ENCODE measurements at regions not wholly inside any gene's neighbourhood (a gene's known extent, or its start where the extent isn't known, plus 50 kb on each side); places are given as distances from the start of the nearest gene placed in this dataset.

DNA sequence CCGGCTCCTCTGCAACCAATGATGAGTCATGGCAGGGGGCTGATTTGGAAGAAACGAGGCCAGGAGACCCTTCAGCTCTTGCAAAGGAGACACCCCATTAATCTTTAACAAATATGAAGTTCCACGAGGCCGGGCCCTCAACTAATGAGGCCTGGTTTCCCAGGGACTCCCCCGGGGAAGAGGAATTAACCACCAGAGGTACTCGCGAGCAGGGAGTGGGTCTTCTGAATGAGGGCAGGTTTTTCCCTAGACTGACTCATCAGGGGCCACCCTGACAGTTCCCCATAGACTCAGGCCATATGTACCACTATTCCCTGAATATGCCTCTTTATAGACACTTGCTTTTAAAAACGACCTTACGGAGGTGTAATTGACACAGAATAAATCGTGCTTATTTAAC lies 150.7 kb upstream of the LHX5 start:
- TF ChIP-seq, protein P1, sequence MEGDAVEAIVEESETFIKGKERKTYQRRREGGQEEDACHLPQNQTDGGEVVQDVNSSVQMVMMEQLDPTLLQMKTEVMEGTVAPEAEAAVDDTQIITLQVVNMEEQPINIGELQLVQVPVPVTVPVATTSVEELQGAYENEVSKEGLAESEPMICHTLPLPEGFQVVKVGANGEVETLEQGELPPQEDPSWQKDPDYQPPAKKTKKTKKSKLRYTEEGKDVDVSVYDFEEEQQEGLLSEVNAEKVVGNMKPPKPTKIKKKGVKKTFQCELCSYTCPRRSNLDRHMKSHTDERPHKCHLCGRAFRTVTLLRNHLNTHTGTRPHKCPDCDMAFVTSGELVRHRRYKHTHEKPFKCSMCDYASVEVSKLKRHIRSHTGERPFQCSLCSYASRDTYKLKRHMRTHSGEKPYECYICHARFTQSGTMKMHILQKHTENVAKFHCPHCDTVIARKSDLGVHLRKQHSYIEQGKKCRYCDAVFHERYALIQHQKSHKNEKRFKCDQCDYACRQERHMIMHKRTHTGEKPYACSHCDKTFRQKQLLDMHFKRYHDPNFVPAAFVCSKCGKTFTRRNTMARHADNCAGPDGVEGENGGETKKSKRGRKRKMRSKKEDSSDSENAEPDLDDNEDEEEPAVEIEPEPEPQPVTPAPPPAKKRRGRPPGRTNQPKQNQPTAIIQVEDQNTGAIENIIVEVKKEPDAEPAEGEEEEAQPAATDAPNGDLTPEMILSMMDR (IDR thresholded peaks at IDR 0.05), result no peak
- no peak for TF ChIP-seq POLR2A (IDR thresholded peaks at IDR 0.05)
